ENCODE measurements at regions not wholly inside any gene's neighbourhood (a gene's known extent, or its start where the extent isn't known, plus 50 kb on each side); places are given as distances from the start of the nearest gene placed in this dataset.
A peak's percentile ranks its signal among the peaks of the same experiment; 100 is the strongest.

GRCh38 chr6:120774275-120774674 lies 560.0 kb downstream of the TBC1D32 start (continued):
- TF ChIP-seq HNF1A (IDR thresholded peaks at IDR 0.05; ENCODE audit: low read depth) = no peak
- no peak for TF ChIP-seq HNF1A (CRISPR knock-in tag; IDR thresholded peaks at IDR 0.05; ENCODE audit: borderline replicate concordance)

GRCh38 chr6:120771019-120771418 lies 563.3 kb downstream of the TBC1D32 start:
- ChIA-PET POLR2A (no interaction called here), CTCF (ENCODE audit: low intra/inter-chr PET ratio, low total read pairs) (no interaction called here)
- intact Hi-C loops (cut with micrococcal nuclease; ENCODE audit: unreplicated experiment) (no loop called here), in situ Hi-C loops (cut with HindIII; ENCODE audit: extremely low pct_ligation_motif_present, low pct_unique_long_range_greater_than_20kb) (no loop called here)
- H3K4me2 ChIP-seq (ENCODE audit: low read depth, low read length) = no peak overlapping the region
- DNase-seq (ENCODE audit: low spot score) = no peak
- no peaks in the 10 kb centered on the region for H3K79me2 ChIP-seq (ENCODE audit: insufficient read depth, low read length)
- no peak overlapping the region for H2AFZ ChIP-seq (ENCODE audit: low read length)
- no peak for FAIRE-seq
- no peaks in the 10 kb centered on the region for H3K36me3 ChIP-seq (replicated peaks in 1 of 2; ENCODE audit: control insufficient read depth in 1 of 2, insufficient read depth in 2 of 2, low read length in 2 of 2)
- no peak overlapping the region for H3K27ac ChIP-seq (ENCODE audit: extremely low read length, insufficient read depth, low read length)
- TF ChIP-seq ZNF607 (CRISPR knock-in tag; IDR thresholded peaks at IDR 0.05; ENCODE audit: borderline replicate concordance) (no peak), MAFF (IDR thresholded peaks at IDR 0.05; ENCODE audit: low read depth, low read length) (peak; percentile 93), MAFK (conservative IDR thresholded peaks at IDR 0.05 in 1 of 2, IDR thresholded peaks at IDR 0.05 in 1 of 2; ENCODE audit: low read length in 2 of 2) (peak; percentile 90 to 92)
- no peak for ATAC-seq
- no peak overlapping the region for H3K4me3 ChIP-seq (replicated peaks in 1 of 3; ENCODE audit: insufficient read depth in 1 of 3, low read depth in 2 of 3, low read length in 3 of 3)
- no peaks in the 10 kb centered on the region for H3K27me3 ChIP-seq (ENCODE audit: control insufficient read depth in 1 of 2, insufficient read depth in 2 of 2, low read length in 2 of 2)
- no peaks in the 10 kb centered on the region for H4K20me1 ChIP-seq (ENCODE audit: insufficient read depth, low read length)
- no TSS peak for BruUV-seq (replicated peaks)
- H3K9me3 ChIP-seq (ENCODE audit: low read length) = no peaks in the 10 kb centered on the region
- H3K4me1 ChIP-seq (ENCODE audit: insufficient read depth, low read length) = no peaks in the 10 kb centered on the region
- no peak overlapping the region for H3K9ac ChIP-seq (ENCODE audit: insufficient read depth, low read depth, low read length)
- WGBS (ENCODE audit: low lambda C conversion rate) = 18% methylated on average over 4 of the region's 4 CpGs
